Stomach (tissue), 8 donors: ENCODE measurements at regions not wholly inside any gene's neighbourhood (a gene's known extent, or its start where the extent isn't known, plus 50 kb on each side); places are given as distances from the start of the nearest gene placed in this dataset.

Source experiments
- DNase-seq, 2 donors: peaks; one replicate each; pipeline versions ENCODE4 v3.0.0 to v3.0.0-alpha.2; 2013 to 2019
- H3K27ac ChIP-seq, 5 donors: fragments of 200-600 bp in 4 of 5; sonication (generic) in 4 of 5; one replicate each; pipeline ENCODE4 v1.5.1; 2013 to 2019; ENCODE audit warnings: mild to moderate bottlenecking in 1 of 5, moderate library complexity in 1 of 5
- H3K27me3 ChIP-seq, 3 donors: fragments of 200-600 bp; sonication (generic); one replicate each; pipeline ENCODE4 v1.5.1; 2017 to 2019; ENCODE audit warnings: mixed run types in 1 of 3
- H3K36me3 ChIP-seq, 4 donors: fragments of 200-600 bp; sonication (generic); 1 replicate in 3 of 4; 2 replicates in 1 of 4; pipeline ENCODE4 v1.5.1; 2016 to 2019
- H3K4me1 ChIP-seq, 4 donors: fragments of 200-600 bp; sonication (generic); one replicate each; pipeline ENCODE4 v1.5.1; 2016 to 2019
- H3K4me3 ChIP-seq, 4 donors: fragments of 200-600 bp; sonication (generic) in 3 of 4; one replicate each; pipeline ENCODE4 v1.5.1; 2016 to 2019; ENCODE audit warnings: mild to moderate bottlenecking in 1 of 4
- H3K9me3 ChIP-seq, 4 donors: fragments of 200-600 bp; sonication (generic); one replicate each; pipeline ENCODE4 v1.5.1; 2016 to 2019
- CTCF ChIP-seq, 7 experiments: fragments of 450-650 bp in 4 of 7; fragments of 200-600 bp in 3 of 7; sonication (generic) in 3 of 7; IDR thresholded peaks; one replicate each; pipeline ENCODE4 v1.5.1; 2016 to 2019; ENCODE audit warnings: antibody characterized with exemption in 7 of 7, control low read depth in 2 of 7, mild to moderate bottlenecking in 1 of 7
- EP300 ChIP-seq: sonication (generic); formaldehyde crosslinking; IDR thresholded peaks from one replicate; pipeline ENCODE4 v1.6.1; 2017; ENCODE audit warnings: antibody characterized with exemption
- POLR2A ChIP-seq, 4 donors: fragments of 450-650 bp; IDR thresholded peaks; one replicate each; pipeline ENCODE4 v1.6.1; 2016; ENCODE audit warnings: antibody characterized with exemption in 4 of 4, control low read depth in 2 of 4, mild to moderate bottlenecking in 1 of 4, moderate library complexity in 1 of 4
- POLR2AphosphoS5 ChIP-seq, 3 donors: sonication (generic); formaldehyde crosslinking; IDR thresholded peaks; one replicate each; pipeline ENCODE4 v1.6.1; 2016; ENCODE audit warnings: antibody characterized with exemption in 3 of 3
- WGBS, 5 donors: extraction: QIAGEN DNeasy Blood & Tissue Kit in 3 of 5; methylation state at CpG; one replicate each; pipeline versions ENCODE4 v1.1.5 to v1.1.7; 2013 to 2018; 5-methylcytosine and 5-hydroxymethylcytosine counted together
- intact Hi-C: fragments of 100-400 bp; cut with DNase I; formaldehyde crosslinking; loops from one replicate; pipeline ENCODE4 v1.15.1; 2023; ENCODE audit warnings: low total_unique reads
- donor health status: healthy with polysubstance abuse.
- donor health status: Bipolar disorder and iron deficiency.
- donor health status: healthy.

GRCh38 chr5:110288766-110289511, 437.5 kb downstream of the TMEM232 start:
- 43 to 72% (median 58%) methylated on average over 3 of the region's 3 CpGs for WGBS, 5 donors
- Histone ChIP-seq H3K4me1 (no peaks in the 10 kb centered on the region), H3K27ac (no peak overlapping the region), H3K27me3 (no peaks in the 10 kb centered on the region), H3K9me3 (peaks cover 6 to 12% (median 8%) of the 10 kb centered on the region in 4 donors), H3K4me3 (no peak overlapping the region), H3K36me3 (no peaks in the 10 kb centered on the region)
- TF ChIP-seq POLR2AphosphoS5 (IDR thresholded peaks at IDR 0.05) (no peak), CTCF (IDR thresholded peaks at IDR 0.05) (no peak), POLR2A (IDR thresholded peaks at IDR 0.05) (no peak), EP300 (no peak)
- DNase-seq: no peak
- intact Hi-C loops: no loop called here

- intact Hi-C loops: no loop called here
- 38 to 64% (median 48%) methylated on average over 2 of the region's 2 CpGs for whole genome bisulfite sequencing, 5 donors
- no peaks in the 10 kb centered on the region for H3K4me1 ChIP-seq
- H3K9me3 ChIP-seq: peaks cover under 1 to 7% (median 3%) of the 10 kb centered on the region in 4 donors
- no peaks in the 10 kb centered on the region for H3K27me3 ChIP-seq
- no peak overlapping the region for H3K4me3 ChIP-seq
- DNase-seq: no peak
- no peaks in the 10 kb centered on the region for H3K36me3 ChIP-seq
- TF ChIP-seq CTCF (IDR thresholded peaks at IDR 0.05) (no peak), POLR2AphosphoS5 (IDR thresholded peaks at IDR 0.05) (no peak), EP300 (no peak), POLR2A (IDR thresholded peaks at IDR 0.05) (no peak)
- no peak overlapping the region for H3K27ac ChIP-seq
These were observed 437.0 kb downstream of the TMEM232 start for GRCh38 chr5:110289512-110289810.

GRCh38 chr5:110290542-110290941, 435.9 kb downstream of the TMEM232 start:
- WGBS, 5 donors: 59 to 81% (median 68%) methylated on average over 1 of the region's 1 CpG
- TF ChIP-seq CTCF (IDR thresholded peaks at IDR 0.05) (no peak), POLR2AphosphoS5 (IDR thresholded peaks at IDR 0.05) (no peak), POLR2A (IDR thresholded peaks at IDR 0.05) (no peak), EP300 (no peak)
- intact Hi-C loops: no loop called here

DNA sequence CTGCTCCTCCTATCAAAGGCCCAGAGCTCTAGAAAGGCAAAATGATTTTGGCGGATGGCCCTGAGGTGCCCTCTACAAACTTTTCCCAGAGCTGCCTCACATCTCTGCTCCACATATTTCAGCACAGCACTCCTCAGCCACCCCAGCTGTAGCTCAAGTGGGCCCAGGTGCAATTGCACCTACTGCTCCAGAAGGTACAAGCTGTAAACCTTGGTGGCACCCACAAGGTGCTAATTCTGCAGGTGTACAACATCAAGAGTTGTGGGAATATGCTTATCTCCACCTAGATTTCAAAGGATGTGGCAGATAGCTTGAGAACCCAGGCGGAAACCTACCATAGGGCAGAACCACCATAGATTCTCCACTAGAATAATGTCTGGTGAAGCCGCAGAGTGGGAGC, 432.2 kb downstream of the TMEM232 start:
- H3K4me3 ChIP-seq: no peak overlapping the region
- DNase-seq: no peak
- H3K27me3 ChIP-seq: no peaks in the 10 kb centered on the region
- no peaks in the 10 kb centered on the region for H3K9me3 ChIP-seq
- no peaks in the 10 kb centered on the region for H3K4me1 ChIP-seq
- 87 to 99% (median 93%) methylated on average over 3 of the region's 3 CpGs for WGBS, 5 donors
- H3K36me3 ChIP-seq: no peaks in the 10 kb centered on the region
- TF ChIP-seq CTCF (IDR thresholded peaks at IDR 0.05) (no peak), POLR2A (IDR thresholded peaks at IDR 0.05) (no peak), EP300 (no peak), POLR2AphosphoS5 (IDR thresholded peaks at IDR 0.05) (no peak)
- no peak overlapping the region for H3K27ac ChIP-seq
- intact Hi-C loops: no loop called here

More at GRCh38 chr5:110290542-110290941, 435.9 kb downstream of the TMEM232 start:
- Histone ChIP-seq H3K4me1 (no peaks in the 10 kb centered on the region), H3K4me3 (no peak overlapping the region), H3K36me3 (no peaks in the 10 kb centered on the region), H3K27ac (no peak overlapping the region), H3K27me3 (no peaks in the 10 kb centered on the region), H3K9me3 (peaks cover 0 to 3% (median 0%) of the 10 kb centered on the region in 4 donors)
- DNase-seq: no peak
